OCI-LY3 (cell line): ENCODE measurements at regions not wholly inside any gene's neighbourhood (a gene's known extent, or its start where the extent isn't known, plus 50 kb on each side); places are given as distances from the start of the nearest gene placed in this dataset.

Source experiments
- CTCF ChIP-seq: fragments of 200-600, 300-600 bp; sonication (generic); IDR thresholded peaks from 2 replicates; pipeline ENCODE4 v1.5.1; 2014; ENCODE audit warnings: antibody characterized with exemption, low read length, low read depth
- EZH2phosphoT487 ChIP-seq: fragments of 200-600 bp; shearing (Covaris generic); IDR thresholded peaks from 2 replicates; pipeline ENCODE4 v1.6.1; 2018; ENCODE audit warnings: antibody characterized with exemption, mixed run types, low read depth

GRCh38 chr3:64411101-64411500 lies 185.8 kb upstream of the PRICKLE2 start:
- TF ChIP-seq CTCF (no peak), EZH2phosphoT487 (no peak)
